ENCODE measurements at regions not wholly inside any gene's neighbourhood (a gene's known extent, or its start where the extent isn't known, plus 50 kb on each side); places are given as distances from the start of the nearest gene placed in this dataset.

DNA sequence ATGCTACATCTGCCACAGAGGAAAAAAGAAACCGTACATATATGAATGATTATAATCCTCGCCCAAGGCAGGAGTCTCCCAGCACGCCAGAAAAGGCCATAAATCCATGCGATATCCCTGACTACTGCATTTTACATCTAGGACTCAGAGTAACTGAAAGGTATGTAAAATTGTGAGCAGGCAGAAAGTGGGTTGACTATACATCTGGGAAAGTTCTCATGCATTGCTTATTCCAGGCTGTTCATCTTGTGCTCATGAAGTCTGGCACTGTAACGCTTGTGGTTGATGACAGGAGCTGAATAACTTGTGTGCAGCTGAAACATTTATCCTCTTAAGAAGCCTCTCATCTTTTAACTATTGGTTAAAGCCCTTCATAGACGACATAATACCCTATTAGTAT, 193.4 kb upstream of the STEAP4 start:
- Histone ChIP-seq H3K4me3 (no peak overlapping the region), H3K4me1 (no peaks in the 10 kb centered on the region), H3K27me3 (no peaks in the 10 kb centered on the region), H3K36me3 (no peaks in the 10 kb centered on the region), H3K9me3 (no peaks in the 10 kb centered on the region), H3K27ac (no peak overlapping the region)
- TF ChIP-seq, protein P1, sequence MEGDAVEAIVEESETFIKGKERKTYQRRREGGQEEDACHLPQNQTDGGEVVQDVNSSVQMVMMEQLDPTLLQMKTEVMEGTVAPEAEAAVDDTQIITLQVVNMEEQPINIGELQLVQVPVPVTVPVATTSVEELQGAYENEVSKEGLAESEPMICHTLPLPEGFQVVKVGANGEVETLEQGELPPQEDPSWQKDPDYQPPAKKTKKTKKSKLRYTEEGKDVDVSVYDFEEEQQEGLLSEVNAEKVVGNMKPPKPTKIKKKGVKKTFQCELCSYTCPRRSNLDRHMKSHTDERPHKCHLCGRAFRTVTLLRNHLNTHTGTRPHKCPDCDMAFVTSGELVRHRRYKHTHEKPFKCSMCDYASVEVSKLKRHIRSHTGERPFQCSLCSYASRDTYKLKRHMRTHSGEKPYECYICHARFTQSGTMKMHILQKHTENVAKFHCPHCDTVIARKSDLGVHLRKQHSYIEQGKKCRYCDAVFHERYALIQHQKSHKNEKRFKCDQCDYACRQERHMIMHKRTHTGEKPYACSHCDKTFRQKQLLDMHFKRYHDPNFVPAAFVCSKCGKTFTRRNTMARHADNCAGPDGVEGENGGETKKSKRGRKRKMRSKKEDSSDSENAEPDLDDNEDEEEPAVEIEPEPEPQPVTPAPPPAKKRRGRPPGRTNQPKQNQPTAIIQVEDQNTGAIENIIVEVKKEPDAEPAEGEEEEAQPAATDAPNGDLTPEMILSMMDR (IDR thresholded peaks at IDR 0.05) = no peak
- FAIRE-seq (no peak), DNase-seq (no peak), ATAC-seq (no peak)
- intact Hi-C loops (cut with DNase I) = no loop called here
- WGBS, 2 donors = 53 to 60% methylated on average over 6 of the region's 6 CpGs

DNA sequence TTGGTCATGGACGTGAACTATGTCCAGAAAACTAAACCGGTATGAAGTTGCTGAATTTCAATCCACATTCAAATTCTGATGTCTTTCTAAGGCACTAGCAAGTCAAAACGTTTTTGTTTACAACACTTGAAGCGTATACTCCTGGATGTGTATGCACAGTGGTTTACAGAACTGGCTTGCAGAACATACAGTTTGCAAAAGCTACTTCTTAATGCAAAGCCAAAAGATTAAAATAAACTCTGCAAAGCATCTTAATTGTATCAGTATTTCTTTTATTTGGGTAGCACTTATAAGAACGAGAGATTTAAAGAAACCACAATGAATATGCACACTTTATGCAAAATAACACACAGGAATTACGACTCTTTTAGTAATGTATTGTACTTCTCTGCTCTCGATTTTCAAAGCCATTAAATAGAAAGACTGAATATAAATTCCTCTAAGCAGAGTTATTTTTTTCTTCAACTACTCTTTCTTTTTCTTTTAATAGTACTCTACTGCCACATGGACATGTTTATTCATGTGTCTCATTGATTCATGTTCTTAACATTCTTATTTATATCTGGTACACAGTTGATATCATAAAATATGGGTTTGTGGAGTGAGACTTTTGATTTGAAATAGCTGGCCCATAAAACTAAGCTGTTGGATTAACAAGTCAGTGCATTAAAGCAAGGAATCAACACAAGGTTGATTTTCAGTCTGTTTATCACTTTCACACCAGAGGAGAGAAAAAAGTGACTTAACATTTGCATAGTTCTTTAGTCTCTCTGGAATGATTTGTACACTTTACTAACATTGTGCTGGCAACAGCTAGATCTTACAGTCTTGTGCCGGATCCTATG, 189.4 kb upstream of the STEAP4 start:
- Histone ChIP-seq H3K9me3 (no peaks in the 10 kb centered on the region), H3K27me3 (no peaks in the 10 kb centered on the region), H3K4me3 (no peak overlapping the region), H3K4me1 (no peaks in the 10 kb centered on the region), H3K27ac (no peak overlapping the region), H3K36me3 (no peaks in the 10 kb centered on the region)
- FAIRE-seq (no peak), DNase-seq (no peak), ATAC-seq (no peak)
- TF ChIP-seq, protein P1 (IDR thresholded peaks at IDR 0.05) = no peak
- intact Hi-C loops (cut with DNase I) = no loop called here
- 71 to 80% methylated on average over 8 of the region's 8 CpGs for WGBS, 2 donors

DNA sequence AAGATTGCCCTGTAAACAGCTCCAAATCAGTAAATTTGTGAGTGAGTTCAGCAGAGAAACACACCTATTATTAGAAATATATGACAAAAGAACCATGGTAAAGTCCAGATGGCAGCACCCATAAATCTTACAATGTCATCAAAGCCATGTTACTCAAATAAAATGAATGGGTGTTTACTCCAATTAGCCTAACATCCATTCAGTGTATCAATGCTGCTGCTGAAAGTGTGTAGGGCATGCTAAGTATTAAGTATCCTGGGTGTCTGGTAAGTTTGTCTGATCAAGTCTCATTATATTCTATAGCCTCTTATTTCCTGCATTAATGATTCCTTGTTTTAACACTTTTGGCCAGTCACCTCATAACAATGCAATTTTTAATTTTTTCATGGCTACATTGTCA, 185.5 kb upstream of the STEAP4 start:
- Histone ChIP-seq H3K27ac (no peak overlapping the region), H3K4me1 (no peaks in the 10 kb centered on the region), H3K9me3 (no peaks in the 10 kb centered on the region), H3K36me3 (no peaks in the 10 kb centered on the region), H3K4me3 (no peak overlapping the region), H3K27me3 (no peaks in the 10 kb centered on the region)
- DNase-seq = no peak
- no peak for ATAC-seq
- intact Hi-C loops (cut with DNase I) = no loop called here
- FAIRE-seq = no peak
- TF ChIP-seq, protein P1 (IDR thresholded peaks at IDR 0.05) = no peak

DNA sequence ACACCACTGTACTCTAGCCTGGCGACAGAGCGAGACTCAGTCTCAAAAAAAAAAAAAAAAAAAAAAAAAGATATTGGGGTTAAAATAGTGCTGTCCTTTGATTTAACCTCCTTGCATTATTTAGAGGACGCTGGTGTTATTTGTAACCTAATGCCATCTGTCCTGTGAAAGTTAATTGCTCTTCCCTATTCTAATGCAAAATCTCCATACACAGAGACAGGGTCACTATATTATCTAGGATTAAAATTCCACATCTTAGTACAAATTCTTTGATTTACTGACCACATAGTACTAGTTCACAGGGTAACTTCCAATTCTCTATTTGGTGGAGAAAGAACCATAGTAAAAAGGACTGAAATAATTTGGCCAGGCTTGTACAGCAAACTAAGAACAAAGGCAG, 184.2 kb upstream of the STEAP4 start:
- TF ChIP-seq, protein P1 (IDR thresholded peaks at IDR 0.05) = no peak
- Histone ChIP-seq H3K9me3 (no peaks in the 10 kb centered on the region), H3K36me3 (no peaks in the 10 kb centered on the region), H3K4me1 (no peaks in the 10 kb centered on the region), H3K27ac (no peak overlapping the region), H3K27me3 (no peaks in the 10 kb centered on the region), H3K4me3 (no peak overlapping the region)
- DNase-seq = no peak
- WGBS, 2 donors = 84 to 97% methylated on average over 3 of the region's 3 CpGs
- intact Hi-C loops (cut with DNase I) = no loop called here
- no peak for ATAC-seq
- FAIRE-seq = no peak

DNA sequence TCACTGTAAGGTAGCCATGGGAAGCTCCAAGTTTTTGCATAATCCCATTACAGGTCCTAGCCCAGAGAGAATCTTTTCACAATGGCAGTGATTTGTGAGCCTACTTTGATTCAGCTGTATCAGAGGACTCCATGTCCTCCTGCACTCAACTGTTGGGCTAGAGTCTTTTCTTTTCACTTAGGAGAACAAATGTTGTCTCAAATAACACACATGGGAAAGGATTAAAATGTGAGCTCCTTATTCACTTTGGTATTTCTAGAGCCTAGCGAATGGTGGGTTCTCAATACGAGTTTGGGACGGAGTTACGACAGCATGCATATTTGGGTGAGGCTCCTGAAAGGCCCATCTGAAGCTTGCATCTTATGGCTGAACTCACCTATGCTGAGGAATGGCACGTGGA, 183.5 kb upstream of the STEAP4 start:
- Histone ChIP-seq H3K4me1 (no peaks in the 10 kb centered on the region), H3K27me3 (no peaks in the 10 kb centered on the region), H3K27ac (no peak overlapping the region), H3K4me3 (no peak overlapping the region), H3K36me3 (no peaks in the 10 kb centered on the region), H3K9me3 (no peaks in the 10 kb centered on the region)
- FAIRE-seq (no peak), ATAC-seq (no peak), DNase-seq (no peak)
- WGBS, 2 donors = 92 to 93% methylated on average over 5 of the region's 5 CpGs
- intact Hi-C loops (cut with DNase I) = no loop called here
- TF ChIP-seq, protein P1 (IDR thresholded peaks at IDR 0.05) = no peak
